ENCODE measurements at regions not wholly inside any gene's neighbourhood (a gene's known extent, or its start where the extent isn't known, plus 50 kb on each side); places are given as distances from the start of the nearest gene placed in this dataset.
A peak's percentile ranks its signal among the peaks of the same experiment; 100 is the strongest.

- no peaks in the 10 kb centered on the region for H3K36me3 ChIP-seq (ENCODE audit: control insufficient read depth in 2 of 4, insufficient read depth in 4 of 4, low read length in 3 of 4)
- H3K23me2 ChIP-seq (ENCODE audit: low read depth, low read length): peaks cover 9% of the 10 kb centered on the region; the same call in 1 of the 2 replicates
- no peak overlapping the region for H2BK120ac ChIP-seq (replicated peaks; ENCODE audit: low read depth, low read length)
- H3K9me3 ChIP-seq (ENCODE audit: insufficient read depth in 2 of 2, low read depth in 1 of 2, low read length in 1 of 2): no peaks in the 10 kb centered on the region
- no peak for DNase-seq (ENCODE audit: low read depth in 1 of 2, low spot score in 2 of 2)
- no peak for FAIRE-seq
- H2AFZ ChIP-seq (ENCODE audit: low read length): 0 out of 2 replicates have a peak overlapping the region, but pooled peaks have one; percentile 20
- CTCF ChIA-PET (ENCODE audit: partially characterized antibody): interaction anchor here (1.2 to 1.3 kb wide), 3 partner anchors 9 to 186 kb away, joined by 3 to 4 read pairs (median 3); no protein-coding TSS in a partner anchor
- no peak overlapping the region for H3K4ac ChIP-seq (replicated peaks; ENCODE audit: insufficient read length, low read depth, low read length)
- no peak overlapping the region for H4K5ac ChIP-seq (ENCODE audit: insufficient read length, low read depth, low read length)
- H3K14ac ChIP-seq (ENCODE audit: insufficient read length): no peak overlapping the region
- H3K9ac ChIP-seq (replicated peaks in 1 of 4; ENCODE audit: extremely low read depth in 1 of 4, low read depth in 3 of 4, low read length in 3 of 4): no peak overlapping the region; a peak in 1 of 7 replicates
- no peaks in the 10 kb centered on the region for H3K79me2 ChIP-seq (ENCODE audit: control insufficient read depth in 1 of 2, insufficient read depth in 2 of 2, low read length in 2 of 2)
- H2BK5ac ChIP-seq (ENCODE audit: low read depth, low read length): no peak overlapping the region
- POLR2A ChIA-PET (ENCODE audit: partially characterized antibody): interaction anchor here (0.8 kb wide), 1 partner anchor 70 kb away, joined by 4 read pairs; no protein-coding TSS in a partner anchor
- H3K18ac ChIP-seq (ENCODE audit: extremely low read depth, low read length): no peak overlapping the region
- no peak overlapping the region for H3K56ac ChIP-seq (replicated peaks; ENCODE audit: insufficient read length, low read depth, low read length)
- H2BK15ac ChIP-seq (ENCODE audit: low read length): no peak overlapping the region
- H2BK20ac ChIP-seq (ENCODE audit: low read length): no peak overlapping the region
- H2AK5ac ChIP-seq (ENCODE audit: low read depth, low read length): no peak overlapping the region
- H4K20me1 ChIP-seq (replicated peaks in 1 of 2; ENCODE audit: control insufficient read depth in 1 of 2, insufficient read depth in 2 of 2, low read length in 2 of 2): peaks cover 0 to 6% of the 10 kb centered on the region in 2 experiments
- no peak overlapping the region for H3K27ac ChIP-seq (ENCODE audit: low read depth, low read length)
- 91% methylated on average over 9 of the region's 9 CpGs; no CpG with 5 or more reads in 1 of the 2 experiments for WGBS, 2 experiments (ENCODE audit: extremely low coverage in 1 of 2, insufficient coverage in 1 of 2, insufficient read length in 1 of 2, insufficient replicate concordance in 2 of 2, low coverage in 1 of 2, low lambda C conversion rate in 2 of 2, missing lambda C conversion rate in 1 of 2)
- no peaks in the 10 kb centered on the region for H3K27me3 ChIP-seq (replicated peaks in 1 of 4; ENCODE audit: control insufficient read depth in 3 of 4, extremely low read depth in 1 of 4, insufficient read depth in 3 of 4, low read length in 3 of 4)
- no peaks in the 10 kb centered on the region for H3K79me1 ChIP-seq (ENCODE audit: low read depth, low read length)
- no peak overlapping the region for H3K4me3 ChIP-seq (ENCODE audit: extremely low read depth in 1 of 4, insufficient read depth in 2 of 4, low read depth in 3 of 4, low read length in 4 of 4)
- H3K23ac ChIP-seq (ENCODE audit: insufficient read length): no peak overlapping the region
- H2BK12ac ChIP-seq (ENCODE audit: low read depth, low read length): no peak overlapping the region
- H3K4me1 ChIP-seq (replicated peaks in 1 of 4; ENCODE audit: control insufficient read depth in 3 of 4, insufficient read depth in 4 of 4, low read length in 3 of 4): no peaks in the 10 kb centered on the region
- H4K91ac ChIP-seq (replicated peaks; ENCODE audit: insufficient read length, low read length): peak overlapping the region; percentile 39
- no peak overlapping the region for H4K8ac ChIP-seq (ENCODE audit: extremely low read depth, insufficient read depth, low read length)
- H3K4me2 ChIP-seq (ENCODE audit: insufficient read depth in 1 of 2, low read depth in 2 of 2, low read length in 2 of 2): no peak overlapping the region
- TF ChIP-seq TAF7 (optimal IDR thresholded peaks at IDR 0.05; ENCODE audit: borderline replicate concordance, low read depth, low read length) (no peak), CBX5 (IDR thresholded peaks at IDR 0.05; ENCODE audit: low read depth, low read length) (no peak), TEAD4 (IDR thresholded peaks at IDR 0.05; ENCODE audit: low read depth, low read length) (no peak), ATF3 (IDR thresholded peaks at IDR 0.05; ENCODE audit: insufficient read depth, low read depth, low read length) (no peak), CREB1 (IDR thresholded peaks at IDR 0.05) (no peak), SIRT6 (IDR thresholded peaks at IDR 0.05; ENCODE audit: low read length) (no peak)
- TF ChIP-seq, protein P1, sequence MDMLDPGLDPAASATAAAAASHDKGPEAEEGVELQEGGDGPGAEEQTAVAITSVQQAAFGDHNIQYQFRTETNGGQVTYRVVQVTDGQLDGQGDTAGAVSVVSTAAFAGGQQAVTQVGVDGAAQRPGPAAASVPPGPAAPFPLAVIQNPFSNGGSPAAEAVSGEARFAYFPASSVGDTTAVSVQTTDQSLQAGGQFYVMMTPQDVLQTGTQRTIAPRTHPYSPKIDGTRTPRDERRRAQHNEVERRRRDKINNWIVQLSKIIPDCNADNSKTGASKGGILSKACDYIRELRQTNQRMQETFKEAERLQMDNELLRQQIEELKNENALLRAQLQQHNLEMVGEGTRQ (IDR thresholded peaks at IDR 0.05; ENCODE audit: low read length): no peak
Measured at GRCh38 chr5:173815571-173815970, 72.6 kb upstream of the CPEB4 start.
